GM12878 (cell line): ENCODE measurements at regions not wholly inside any gene's neighbourhood (a gene's known extent, or its start where the extent isn't known, plus 50 kb on each side); places are given as distances from the start of the nearest gene placed in this dataset.

Experiments used
- ATAC-seq: fragments of 200-7000 bp; cut with Tn5 transposase; 3 replicates; pipeline ENCODE4 v1.9.1; 2020; ENCODE audit warnings: mild to moderate bottlenecking, moderate library complexity
- BruUV-seq: library from RNA; stranded (reverse); fragments of 400-500 nt; replicated peaks from 2 replicates; lab custom pipeline; 2021; lab: Mats Ljungman, UMichigan
- CTCF ChIA-PET: fragments of 300-600 bp; sonication (Branson Sonifier 250); formaldehyde crosslinking; extraction: SDS; loops from one replicate; lab custom pipeline; 2021; ENCODE audit warnings: inconsistent platforms; lab: Yijun Ruan, JAX
- POLR2A ChIA-PET: fragments of 350-600 bp; formaldehyde crosslinking; extraction: SDS; loops from one replicate; lab custom pipeline; 2021; ENCODE audit warnings: inconsistent platforms; lab: Charles Lee
- RAD21 ChIA-PET: fragments of 300-600 bp; sonication (Branson Sonifier 250); formaldehyde crosslinking; loops from one replicate; lab custom pipeline; 2023; ENCODE audit warnings: antibody characterized with exemption; ENCODE audit not compliant: unreplicated experiment; lab: Charles Lee
- SMC1A ChIA-PET: fragments of 300-600 bp; sonication (Branson Sonifier 250); formaldehyde crosslinking; loops from one replicate; lab custom pipeline; 2023; ENCODE audit not compliant: unreplicated experiment, uncharacterized antibody; lab: Charles Lee
- DNase-seq: peaks from one replicate; pipeline ENCODE4 v3.0.0-alpha.2; 2011; ENCODE audit warnings: low read depth, low spot score
- FAIRE-seq: peaks from 3 replicates; lab custom pipeline; 2011; peaks lifted over from hg19 to GRCh38; lab: Jason Lieb, UNC
- H2AFZ ChIP-seq: 2 replicates; pipeline ENCODE4 v1.6.0; 2011; ENCODE audit warnings: low read depth, low read length, control low read depth; ENCODE audit not compliant: control insufficient read depth
- H3K27ac ChIP-seq: 2 replicates; pipeline ENCODE4 v1.5.1; 2011; ENCODE audit warnings: control low read depth; ENCODE audit not compliant: control insufficient read depth, insufficient read depth
- H3K27me3 ChIP-seq, 2 experiments: replicated peaks in 1 of 2; 2 replicates each; pipeline versions ENCODE4 v1.6.0 to v1.6.1; 2011; ENCODE audit warnings: low read length in 1 of 2; ENCODE audit not compliant: control insufficient read depth in 2 of 2, insufficient read depth in 2 of 2
- H3K36me3 ChIP-seq, 2 experiments: 2 replicates each; pipeline ENCODE4 v1.5.1; 2011; ENCODE audit warnings: low read length in 1 of 2; ENCODE audit not compliant: control insufficient read depth in 2 of 2, insufficient read depth in 2 of 2
- H3K4me1 ChIP-seq: 2 replicates; pipeline ENCODE4 v1.6.1; 2011; ENCODE audit warnings: mild to moderate bottlenecking, low read length, moderate library complexity, mixed read lengths; ENCODE audit not compliant: control insufficient read depth, insufficient read depth
- H3K4me2 ChIP-seq: 2 replicates; pipeline ENCODE4 v1.6.0; 2011; ENCODE audit warnings: control low read depth; ENCODE audit not compliant: control insufficient read depth, insufficient read depth
- H3K4me3 ChIP-seq: fragments of 200-600 bp; sonication (generic); 2 replicates; pipeline ENCODE4 v1.5.1; 2016
- H3K79me2 ChIP-seq: 2 replicates; pipeline ENCODE4 v1.6.0; 2011; ENCODE audit warnings: low read length; ENCODE audit not compliant: control insufficient read depth, insufficient read depth
- H3K9ac ChIP-seq: 2 replicates; pipeline ENCODE4 v1.8.0; 2011; ENCODE audit warnings: low read length, control low read depth, mixed read lengths; ENCODE audit not compliant: control insufficient read depth, insufficient read depth
- H3K9me3 ChIP-seq: replicated peaks from 3 replicates; pipeline ENCODE4 v1.5.1; 2011; ENCODE audit warnings: mild to moderate bottlenecking, low read length; ENCODE audit not compliant: control insufficient read depth, insufficient read depth
- H4K20me1 ChIP-seq: 2 replicates; pipeline ENCODE4 v1.6.0; 2011; ENCODE audit not compliant: control insufficient read depth, insufficient read depth
- CREB1 ChIP-seq: IDR thresholded peaks from 2 replicates; pipeline ENCODE4 v1.6.1; 2012; ENCODE audit warnings: low read depth, mild to moderate bottlenecking, inconsistent platforms
- CREM ChIP-seq: IDR thresholded peaks from 2 replicates; pipeline ENCODE4 v1.6.1; 2014; ENCODE audit warnings: antibody characterized with exemption, low read depth
- E2F8 ChIP-seq: fragments of 450-650 bp; IDR thresholded peaks from 2 replicates; pipeline ENCODE4 v1.6.1; 2018; ENCODE audit warnings: mild to moderate bottlenecking, low read depth, moderate library complexity; ENCODE audit not compliant: partially characterized antibody
- HSF1 ChIP-seq: fragments of 150-350 bp; IDR thresholded peaks from 2 replicates; pipeline ENCODE4 v1.6.1; 2014; ENCODE audit warnings: mild to moderate bottlenecking, low read depth, low read length
- NFIC ChIP-seq: IDR thresholded peaks from 2 replicates; pipeline ENCODE4 v1.6.1; 2012; ENCODE audit warnings: low read depth, mild to moderate bottlenecking, inconsistent platforms, low read length, moderate library complexity
- NFXL1 ChIP-seq: fragments of 450-650 bp; IDR thresholded peaks from 2 replicates; pipeline ENCODE4 v1.6.1; 2017; ENCODE audit warnings: antibody characterized with exemption, mild to moderate bottlenecking, borderline replicate concordance
- PBX3 ChIP-seq: IDR thresholded peaks from 2 replicates; pipeline ENCODE4 v1.6.1; 2011; ENCODE audit warnings: mild to moderate bottlenecking, low read depth, low read length, moderate library complexity; ENCODE audit not compliant: insufficient replicate concordance
- RCOR1 ChIP-seq: conservative IDR thresholded peaks from 2 replicates; pipeline ENCODE4 v1.6.1; 2012; ENCODE audit warnings: low read depth, low read length, improper control_type of control experiment
- SKIL ChIP-seq: fragments of 450-650 bp; IDR thresholded peaks from 2 replicates; pipeline ENCODE4 v1.6.1; 2017; ENCODE audit warnings: mild to moderate bottlenecking, low read depth, inconsistent platforms; ENCODE audit not compliant: poor library complexity, severe bottlenecking
- WGBS: methylation state at CpG from one replicate; pipeline ENCODE4 v1.1.6; 2016; ENCODE audit warnings: low lambda C conversion rate; ENCODE audit not compliant: insufficient replicate concordance, insufficient coverage; ENCODE audit errors: missing lambda C conversion rate; 5-methylcytosine and 5-hydroxymethylcytosine counted together
- in situ Hi-C: fragments of 300-500 bp; cut with MboI; formaldehyde crosslinking; loops from 9 replicates; pipeline ENCODE4 v1.14.3; 2018; ENCODE audit warnings: mixed read lengths
- intact Hi-C: fragments of 100-400 bp; cut with micrococcal nuclease; formaldehyde crosslinking; loops from one replicate; pipeline ENCODE4 v1.14.2; 2022; ENCODE audit not compliant: unreplicated experiment
- TF ChIP-seq, protein P1 (sequence below): fragments of 450-650 bp; IDR thresholded peaks from 2 replicates; pipeline ENCODE4 v1.6.1; 2017; ENCODE audit warnings: mild to moderate bottlenecking, moderate library complexity

DNA sequence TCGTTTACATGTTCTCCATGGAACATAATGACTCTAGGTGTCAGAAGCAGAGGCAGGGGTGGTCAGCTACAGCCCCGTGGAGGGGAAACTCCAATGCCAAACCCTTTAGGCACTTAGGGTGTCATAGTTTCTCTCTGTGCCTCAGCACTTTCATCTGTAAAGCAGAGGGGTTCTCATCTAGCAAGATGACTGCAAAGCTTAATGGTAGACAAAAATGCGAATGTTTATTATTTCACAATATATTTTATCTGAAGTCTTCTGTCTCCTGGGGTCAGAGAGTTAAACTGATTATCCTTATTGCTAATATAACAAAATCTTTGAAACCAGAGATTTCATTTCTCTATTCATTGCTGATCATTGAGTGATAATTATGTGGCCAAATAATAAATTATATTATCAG lies 522.5 kb downstream of the TSN start:
- no peak for FAIRE-seq
- BruUV-seq = no TSS peak
- no peak overlapping the region for H3K4me3 ChIP-seq
- SMC1A ChIA-PET = interaction anchor here (1.6 kb wide), 1 partner anchor 12 kb away, joined by 4 read pairs; no protein-coding TSS in a partner anchor
- RAD21 ChIA-PET = no interaction called here
- in situ Hi-C loops = no loop called here
- H3K27me3 ChIP-seq = no peaks in the 10 kb centered on the region
- no peaks in the 10 kb centered on the region for H4K20me1 ChIP-seq
- DNase-seq = no peak
- H3K9me3 ChIP-seq = no peaks in the 10 kb centered on the region
- intact Hi-C loops = no loop called here
- no peak overlapping the region for H2AFZ ChIP-seq
- H3K9ac ChIP-seq = no peak overlapping the region
- no peaks in the 10 kb centered on the region for H3K4me1 ChIP-seq
- no peak overlapping the region for H3K4me2 ChIP-seq
- no peaks in the 10 kb centered on the region for H3K36me3 ChIP-seq
- POLR2A ChIA-PET = interaction anchor here (0.7 kb wide), 1 partner anchor 446 kb away, joined by 4 read pairs; no protein-coding TSS in a partner anchor
- WGBS = 10% methylated on average over 3 of the region's 3 CpGs
- no peak overlapping the region for H3K27ac ChIP-seq
- ATAC-seq = peak; percentile 50; the same call in 2 of the 3 replicates
- CTCF ChIA-PET = interaction anchor here (0.8 kb wide), 1 partner anchor 30 kb away, joined by 3 read pairs; no protein-coding TSS in a partner anchor
- no peaks in the 10 kb centered on the region for H3K79me2 ChIP-seq
- no peak for TF ChIP-seq CREB1
- TF ChIP-seq SKIL = no peak
- no peak for TF ChIP-seq E2F8
- TF ChIP-seq, protein P1, sequence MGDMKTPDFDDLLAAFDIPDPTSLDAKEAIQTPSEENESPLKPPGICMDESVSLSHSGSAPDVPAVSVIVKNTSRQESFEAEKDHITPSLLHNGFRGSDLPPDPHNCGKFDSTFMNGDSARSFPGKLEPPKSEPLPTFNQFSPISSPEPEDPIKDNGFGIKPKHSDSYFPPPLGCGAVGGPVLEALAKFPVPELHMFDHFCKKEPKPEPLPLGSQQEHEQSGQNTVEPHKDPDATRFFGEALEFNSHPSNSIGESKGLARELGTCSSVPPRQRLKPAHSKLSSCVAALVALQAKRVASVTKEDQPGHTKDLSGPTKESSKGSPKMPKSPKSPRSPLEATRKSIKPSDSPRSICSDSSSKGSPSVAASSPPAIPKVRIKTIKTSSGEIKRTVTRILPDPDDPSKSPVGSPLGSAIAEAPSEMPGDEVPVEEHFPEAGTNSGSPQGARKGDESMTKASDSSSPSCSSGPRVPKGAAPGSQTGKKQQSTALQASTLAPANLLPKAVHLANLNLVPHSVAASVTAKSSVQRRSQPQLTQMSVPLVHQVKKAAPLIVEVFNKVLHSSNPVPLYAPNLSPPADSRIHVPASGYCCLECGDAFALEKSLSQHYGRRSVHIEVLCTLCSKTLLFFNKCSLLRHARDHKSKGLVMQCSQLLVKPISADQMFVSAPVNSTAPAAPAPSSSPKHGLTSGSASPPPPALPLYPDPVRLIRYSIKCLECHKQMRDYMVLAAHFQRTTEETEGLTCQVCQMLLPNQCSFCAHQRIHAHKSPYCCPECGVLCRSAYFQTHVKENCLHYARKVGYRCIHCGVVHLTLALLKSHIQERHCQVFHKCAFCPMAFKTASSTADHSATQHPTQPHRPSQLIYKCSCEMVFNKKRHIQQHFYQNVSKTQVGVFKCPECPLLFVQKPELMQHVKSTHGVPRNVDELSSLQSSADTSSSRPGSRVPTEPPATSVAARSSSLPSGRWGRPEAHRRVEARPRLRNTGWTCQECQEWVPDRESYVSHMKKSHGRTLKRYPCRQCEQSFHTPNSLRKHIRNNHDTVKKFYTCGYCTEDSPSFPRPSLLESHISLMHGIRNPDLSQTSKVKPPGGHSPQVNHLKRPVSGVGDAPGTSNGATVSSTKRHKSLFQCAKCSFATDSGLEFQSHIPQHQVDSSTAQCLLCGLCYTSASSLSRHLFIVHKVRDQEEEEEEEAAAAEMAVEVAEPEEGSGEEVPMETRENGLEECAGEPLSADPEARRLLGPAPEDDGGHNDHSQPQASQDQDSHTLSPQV = no peak
- no peak for TF ChIP-seq CREM
- TF ChIP-seq NFIC = no peak
- TF ChIP-seq RCOR1 = no peak
- TF ChIP-seq HSF1 = no peak
- TF ChIP-seq NFXL1 = no peak
- TF ChIP-seq PBX3 = no peak
